ENCODE measurements at regions not wholly inside any gene's neighbourhood (a gene's known extent, or its start where the extent isn't known, plus 50 kb on each side); places are given as distances from the start of the nearest gene placed in this dataset.

DNA sequence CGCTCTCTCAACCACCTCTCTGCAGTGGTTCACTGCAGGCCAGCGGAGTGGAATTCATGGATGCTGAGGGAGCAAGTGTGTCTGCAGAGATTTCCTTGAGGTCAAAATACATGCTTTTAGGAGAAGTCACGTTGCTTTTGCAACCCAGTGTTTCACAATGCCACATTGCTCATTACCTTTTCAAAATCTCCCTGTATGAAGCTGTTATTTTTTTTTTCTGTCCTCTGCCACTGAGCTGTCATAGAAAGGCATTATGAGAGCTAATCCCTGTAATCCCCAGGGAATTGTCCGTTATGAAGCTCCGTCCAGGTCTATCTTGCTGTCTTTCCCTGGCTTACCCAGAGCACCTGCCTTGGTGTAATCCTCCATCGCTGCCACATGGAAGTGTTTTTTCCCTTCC lies 60.5 kb upstream of the SLC22A23 start:
- intact Hi-C loops (cut with DNase I): no loop called here
- Histone ChIP-seq H3K4me1 (replicated peaks) (no peaks in the 10 kb centered on the region), H3K9me3 (no peaks in the 10 kb centered on the region), H3K27me3 (replicated peaks; ENCODE audit: insufficient read depth) (no peaks in the 10 kb centered on the region), H3K36me3 (no peaks in the 10 kb centered on the region), H3K4me3 (no peak overlapping the region), H3K27ac (no peak overlapping the region)
- TF ChIP-seq POLR2AphosphoS5 (IDR thresholded peaks at IDR 0.05) (no peak), POLR2A (IDR thresholded peaks at IDR 0.05) (no peak)
- TF ChIP-seq, protein P1, sequence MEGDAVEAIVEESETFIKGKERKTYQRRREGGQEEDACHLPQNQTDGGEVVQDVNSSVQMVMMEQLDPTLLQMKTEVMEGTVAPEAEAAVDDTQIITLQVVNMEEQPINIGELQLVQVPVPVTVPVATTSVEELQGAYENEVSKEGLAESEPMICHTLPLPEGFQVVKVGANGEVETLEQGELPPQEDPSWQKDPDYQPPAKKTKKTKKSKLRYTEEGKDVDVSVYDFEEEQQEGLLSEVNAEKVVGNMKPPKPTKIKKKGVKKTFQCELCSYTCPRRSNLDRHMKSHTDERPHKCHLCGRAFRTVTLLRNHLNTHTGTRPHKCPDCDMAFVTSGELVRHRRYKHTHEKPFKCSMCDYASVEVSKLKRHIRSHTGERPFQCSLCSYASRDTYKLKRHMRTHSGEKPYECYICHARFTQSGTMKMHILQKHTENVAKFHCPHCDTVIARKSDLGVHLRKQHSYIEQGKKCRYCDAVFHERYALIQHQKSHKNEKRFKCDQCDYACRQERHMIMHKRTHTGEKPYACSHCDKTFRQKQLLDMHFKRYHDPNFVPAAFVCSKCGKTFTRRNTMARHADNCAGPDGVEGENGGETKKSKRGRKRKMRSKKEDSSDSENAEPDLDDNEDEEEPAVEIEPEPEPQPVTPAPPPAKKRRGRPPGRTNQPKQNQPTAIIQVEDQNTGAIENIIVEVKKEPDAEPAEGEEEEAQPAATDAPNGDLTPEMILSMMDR (IDR thresholded peaks at IDR 0.05): no peak
- WGBS: 91% methylated on average over 6 of the region's 6 CpGs
- no peak for DNase-seq (ENCODE audit: low spot score)

DNA sequence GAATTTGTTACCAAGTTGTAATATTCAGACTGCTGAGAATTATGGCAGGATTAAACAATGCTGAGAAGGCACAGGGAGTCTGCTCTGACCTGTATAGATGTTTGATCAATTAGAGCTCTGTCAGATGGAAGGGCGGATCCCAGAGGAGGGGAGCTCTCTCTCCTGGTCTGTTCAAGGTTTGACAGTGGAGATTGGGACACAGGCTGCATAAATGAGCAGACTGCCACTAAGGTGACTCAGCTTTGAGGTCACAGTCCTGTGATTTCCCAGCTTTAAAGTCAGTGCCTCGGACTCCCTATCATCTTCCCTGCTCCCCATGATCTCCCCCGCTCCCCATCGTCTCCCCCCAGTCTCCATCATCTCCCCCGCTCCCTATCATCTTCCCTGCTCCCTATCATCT lies 59.2 kb upstream of the SLC22A23 start:
- WGBS: 94% methylated on average over 5 of the region's 5 CpGs
- H3K36me3 ChIP-seq: no peaks in the 10 kb centered on the region
- intact Hi-C loops (cut with DNase I): no loop called here
- no peaks in the 10 kb centered on the region for H3K27me3 ChIP-seq (replicated peaks; ENCODE audit: insufficient read depth)
- no peak overlapping the region for H3K4me3 ChIP-seq
- H3K27ac ChIP-seq: no peak overlapping the region
- no peaks in the 10 kb centered on the region for H3K4me1 ChIP-seq (replicated peaks)
- H3K9me3 ChIP-seq: no peaks in the 10 kb centered on the region
- DNase-seq (ENCODE audit: low spot score): no peak
- TF ChIP-seq POLR2AphosphoS5 (IDR thresholded peaks at IDR 0.05): no peak
- TF ChIP-seq, protein P1 (IDR thresholded peaks at IDR 0.05): no peak
- TF ChIP-seq POLR2A (IDR thresholded peaks at IDR 0.05): no peak

DNA sequence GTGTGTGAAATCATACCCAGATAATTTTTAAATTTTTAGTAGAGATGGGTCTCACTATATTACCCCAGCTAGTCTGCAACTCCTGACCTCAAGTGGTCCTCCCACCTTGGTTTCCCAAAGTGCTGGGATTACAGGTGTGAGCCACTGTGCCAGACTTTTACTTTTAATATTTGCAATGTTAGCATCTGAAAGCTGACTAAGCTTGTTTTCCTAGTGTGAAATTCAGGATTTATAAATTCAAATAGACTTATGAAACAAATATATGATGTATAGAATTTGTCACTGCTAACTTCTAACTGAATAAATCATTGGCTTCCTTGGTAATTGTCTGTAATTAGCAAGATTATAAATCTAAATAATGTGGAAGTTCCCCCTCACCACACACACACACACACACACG lies 58.8 kb upstream of the SLC22A23 start:
- H3K4me3 ChIP-seq: no peak overlapping the region

DNA sequence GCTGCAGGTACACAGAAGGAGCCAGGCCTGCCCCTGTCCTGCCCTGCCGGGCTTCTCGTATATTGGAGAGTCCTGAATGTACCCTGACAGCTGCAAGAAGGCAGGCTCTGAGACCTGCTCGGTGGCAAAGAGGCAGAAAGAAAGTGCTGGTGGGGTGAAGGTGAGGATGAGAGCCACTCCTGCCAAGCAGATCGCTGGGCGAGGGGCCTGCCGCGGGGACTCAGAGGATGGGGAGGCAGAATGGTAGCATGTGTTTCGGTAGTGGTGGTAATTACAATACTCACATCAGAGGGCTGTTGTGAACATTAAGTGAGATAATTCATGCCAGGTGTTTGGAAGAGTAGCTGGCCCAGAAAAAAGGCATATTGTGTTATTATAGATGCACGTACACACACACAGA lies 56.6 kb upstream of the SLC22A23 start:
- no peak for TF ChIP-seq POLR2A (IDR thresholded peaks at IDR 0.05)
- TF ChIP-seq POLR2AphosphoS5 (IDR thresholded peaks at IDR 0.05): no peak
- TF ChIP-seq, protein P1 (IDR thresholded peaks at IDR 0.05): no peak
- H3K9me3 ChIP-seq: no peaks in the 10 kb centered on the region
- H3K27me3 ChIP-seq (replicated peaks; ENCODE audit: insufficient read depth): no peaks in the 10 kb centered on the region
- no peak overlapping the region for H3K27ac ChIP-seq
- intact Hi-C loops (cut with DNase I): no loop called here
- 90% methylated on average over 9 of the region's 9 CpGs for WGBS
- peaks cover 4% of the 10 kb centered on the region for H3K4me1 ChIP-seq (replicated peaks)
- H3K36me3 ChIP-seq: no peaks in the 10 kb centered on the region
- DNase-seq (ENCODE audit: low spot score): no peak
- H3K4me3 ChIP-seq: no peak overlapping the region

More for the DNA sequence above, 58.8 kb upstream of the SLC22A23 start:
- WGBS: 63% methylated on average over 1 of the region's 1 CpG
- no peaks in the 10 kb centered on the region for H3K9me3 ChIP-seq
- intact Hi-C loops (cut with DNase I): no loop called here
- H3K4me1 ChIP-seq (replicated peaks): peaks cover 3% of the 10 kb centered on the region
- DNase-seq (ENCODE audit: low spot score): no peak
- TF ChIP-seq POLR2A (IDR thresholded peaks at IDR 0.05): no peak
- TF ChIP-seq, protein P1 (IDR thresholded peaks at IDR 0.05): no peak
- no peak for TF ChIP-seq POLR2AphosphoS5 (IDR thresholded peaks at IDR 0.05)
- H3K27me3 ChIP-seq (replicated peaks; ENCODE audit: insufficient read depth): no peaks in the 10 kb centered on the region
- H3K36me3 ChIP-seq: no peaks in the 10 kb centered on the region
- no peak overlapping the region for H3K27ac ChIP-seq

DNA sequence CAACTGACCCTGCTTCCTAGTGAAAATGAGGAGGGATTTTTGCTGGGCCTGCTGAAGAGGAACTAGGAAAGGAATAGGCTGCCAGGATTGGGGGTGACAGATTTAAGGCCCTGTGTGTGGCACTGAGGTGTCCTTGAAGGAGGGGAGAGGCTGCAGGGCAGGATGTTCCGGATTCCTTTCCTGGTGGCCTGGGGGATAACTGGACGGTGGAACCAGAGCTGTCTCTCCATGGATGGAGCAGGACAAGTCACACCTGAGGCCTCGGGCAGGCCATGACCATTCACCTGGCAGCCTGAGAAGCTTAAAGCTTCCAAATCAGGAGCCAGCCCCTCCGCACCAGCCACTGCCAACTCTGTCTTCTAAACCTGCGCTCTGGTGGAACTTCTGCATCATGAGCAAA lies 56.0 kb upstream of the SLC22A23 start:
- Histone ChIP-seq H3K27me3 (replicated peaks; ENCODE audit: insufficient read depth) (no peaks in the 10 kb centered on the region), H3K27ac (no peak overlapping the region), H3K4me3 (no peak overlapping the region), H3K9me3 (no peaks in the 10 kb centered on the region), H3K4me1 (replicated peaks) (peaks cover 4% of the 10 kb centered on the region), H3K36me3 (no peaks in the 10 kb centered on the region)
- intact Hi-C loops (cut with DNase I): no loop called here
- DNase-seq (ENCODE audit: low spot score): no peak
- WGBS: 90% methylated on average over 5 of the region's 5 CpGs
- no peak for TF ChIP-seq POLR2AphosphoS5 (IDR thresholded peaks at IDR 0.05)
- TF ChIP-seq POLR2A (IDR thresholded peaks at IDR 0.05): no peak
- TF ChIP-seq, protein P1 (IDR thresholded peaks at IDR 0.05): no peak

All from prostate gland (tissue), 2 donors.